ENCODE measurements at regions not wholly inside any gene's neighbourhood (a gene's known extent, or its start where the extent isn't known, plus 50 kb on each side); places are given as distances from the start of the nearest gene placed in this dataset.

GRCh38 chr5:28397502-28397941 is 1359.1 kb upstream of the CDH9 start:
- no peak for ATAC-seq
- no peak for TF ChIP-seq CSRNP3 (CRISPR knock-in tag; IDR thresholded peaks at IDR 0.05)
- no peak for TF ChIP-seq CREB5 (CRISPR knock-in tag; IDR thresholded peaks at IDR 0.05; ENCODE audit: low read depth)
- no peak for TF ChIP-seq SNAI2 (CRISPR knock-in tag; IDR thresholded peaks at IDR 0.05)
- TF ChIP-seq POU6F1 (CRISPR knock-in tag; IDR thresholded peaks at IDR 0.05; ENCODE audit: borderline replicate concordance, low read depth) = no peak
- TF ChIP-seq ZFP30 (CRISPR knock-in tag; IDR thresholded peaks at IDR 0.05) = no peak
- no peak for TF ChIP-seq TOX (CRISPR knock-in tag; IDR thresholded peaks at IDR 0.05; ENCODE audit: borderline replicate concordance)
- TF ChIP-seq GLIS3 (CRISPR knock-in tag; IDR thresholded peaks at IDR 0.05) = no peak
- no peak for TF ChIP-seq ZNF8 (CRISPR knock-in tag; IDR thresholded peaks at IDR 0.05)
- TF ChIP-seq TCF4 (CRISPR knock-in tag; IDR thresholded peaks at IDR 0.05; ENCODE audit: borderline replicate concordance) = no peak
- TF ChIP-seq ARNTL (CRISPR knock-in tag; IDR thresholded peaks at IDR 0.05; ENCODE audit: borderline replicate concordance, low read depth) = no peak
- TF ChIP-seq ZC3H10 (CRISPR knock-in tag; IDR thresholded peaks at IDR 0.05) = no peak
- TF ChIP-seq TSHZ2 (CRISPR knock-in tag; IDR thresholded peaks at IDR 0.05) = no peak
- TF ChIP-seq PATZ1 (CRISPR knock-in tag; IDR thresholded peaks at IDR 0.05; ENCODE audit: borderline replicate concordance) = no peak

GRCh38 chr5:28391277-28391676 is 1352.9 kb upstream of the CDH9 start:
- no peak for TF ChIP-seq GLIS3 (CRISPR knock-in tag; IDR thresholded peaks at IDR 0.05)
- no peak for TF ChIP-seq TSHZ2 (CRISPR knock-in tag; IDR thresholded peaks at IDR 0.05)
- TF ChIP-seq ZNF565 (CRISPR knock-in tag; conservative IDR thresholded peaks at IDR 0.05; ENCODE audit: low read depth) = no peak
- no peak for TF ChIP-seq ZNF8 (CRISPR knock-in tag; IDR thresholded peaks at IDR 0.05)
- TF ChIP-seq PPARA (CRISPR knock-in tag; IDR thresholded peaks at IDR 0.05; ENCODE audit: borderline replicate concordance) = no peak
- TF ChIP-seq ESRRG (CRISPR knock-in tag; IDR thresholded peaks at IDR 0.05) = no peak
- TF ChIP-seq CREB5 (CRISPR knock-in tag; IDR thresholded peaks at IDR 0.05; ENCODE audit: low read depth) = no peak
- no peak for TF ChIP-seq ARNTL (CRISPR knock-in tag; IDR thresholded peaks at IDR 0.05; ENCODE audit: borderline replicate concordance, low read depth)
- TF ChIP-seq BACH2 (CRISPR knock-in tag; IDR thresholded peaks at IDR 0.05; ENCODE audit: borderline replicate concordance) = no peak
- TF ChIP-seq ZFP30 (CRISPR knock-in tag; IDR thresholded peaks at IDR 0.05) = no peak
- TF ChIP-seq POU6F1 (CRISPR knock-in tag; IDR thresholded peaks at IDR 0.05; ENCODE audit: borderline replicate concordance, low read depth) = no peak
- no peak for TF ChIP-seq RARB (CRISPR knock-in tag; IDR thresholded peaks at IDR 0.05)
- no peak for ATAC-seq

All from SK-N-SH treated with all-trans-retinoic acid at 6 μM for 48 hours (cell line).